Naive thymus-derived CD4-positive, alpha-beta T cell (primary cell): ENCODE measurements at regions not wholly inside any gene's neighbourhood (a gene's known extent, or its start where the extent isn't known, plus 50 kb on each side); places are given as distances from the start of the nearest gene placed in this dataset.

ENCODE experiments used
- ATAC-seq: fragments of 150-1000 bp; cut with Tn5 transposase; 2 replicates; pipeline ENCODE4 v1.10.0; 2021; ENCODE audit warnings: mild to moderate bottlenecking, moderate library complexity
- CTCF ChIA-PET: fragments of 350-600 bp; sonication (Branson Sonifier 250); formaldehyde crosslinking; loops from one replicate; lab custom pipeline; 2021; ENCODE audit warnings: antibody characterized with exemption; lab: Charles Lee
- POLR2A ChIA-PET: fragments of 350-600 bp; sonication (Branson Sonifier 250); formaldehyde crosslinking; loops from one replicate; lab custom pipeline; 2021; ENCODE audit warnings: antibody characterized with exemption, inconsistent platforms; lab: Charles Lee
- DNase-seq, 9 donors: peaks; one replicate each; pipeline versions ENCODE4 v3.0.0 to v3.0.0-alpha.2; 2020 to 2022; ENCODE audit warnings: mixed read lengths in 1 of 9
- H3K27ac ChIP-seq: one replicate; pipeline ENCODE4 v1.7.0; 2013; ENCODE audit warnings: mild to moderate bottlenecking, low read depth, low read length, moderate library complexity
- H3K27me3 ChIP-seq, 2 donors: one replicate each; pipeline ENCODE4 v1.7.0; 2013; ENCODE audit warnings: low read length in 2 of 2, mild to moderate bottlenecking in 2 of 2, moderate library complexity in 2 of 2; ENCODE audit not compliant: control insufficient read depth in 2 of 2, insufficient read depth in 2 of 2
- H3K36me3 ChIP-seq, 3 experiments: 1 replicate in 2 of 3; 2 replicates in 1 of 3; pipeline ENCODE4 v1.7.0; 2013; ENCODE audit warnings: low read length in 3 of 3, mild to moderate bottlenecking in 3 of 3, moderate library complexity in 1 of 3; ENCODE audit not compliant: insufficient read depth in 3 of 3, control insufficient read depth in 2 of 3
- H3K4me1 ChIP-seq, 2 donors: one replicate each; pipeline ENCODE4 v1.7.0; 2013; ENCODE audit warnings: low read length in 2 of 2, mild to moderate bottlenecking in 2 of 2, moderate library complexity in 1 of 2; ENCODE audit not compliant: control insufficient read depth in 2 of 2, insufficient read depth in 2 of 2
- H3K4me3 ChIP-seq: 2 replicates; pipeline ENCODE4 v1.7.0; 2013; ENCODE audit warnings: mild to moderate bottlenecking, low read length
- H3K9me3 ChIP-seq, 3 experiments: 1 replicate in 2 of 3; 2 replicates in 1 of 3; pipeline ENCODE4 v1.7.0; 2013; ENCODE audit warnings: low read length in 3 of 3; ENCODE audit not compliant: control insufficient read depth in 2 of 3
- H3K27ac Mint-ChIP-seq, 9 donors: one replicate each; pipeline ENCODE4 v1.8.0; 2020 to 2022; ENCODE audit warnings: mixed read lengths in 9 of 9, mild to moderate bottlenecking in 8 of 9, moderate library complexity in 5 of 9, inconsistent platforms in 2 of 9
- H3K27me3 Mint-ChIP-seq, 5 donors: one replicate each; pipeline ENCODE4 v1.8.0; 2021 to 2022; ENCODE audit warnings: mixed read lengths in 5 of 5, mild to moderate bottlenecking in 1 of 5
- H3K36me3 Mint-ChIP-seq, 5 donors: one replicate each; pipeline ENCODE4 v1.8.0; 2020 to 2022; ENCODE audit warnings: mixed read lengths in 5 of 5, mild to moderate bottlenecking in 3 of 5, inconsistent platforms in 1 of 5
- H3K4me1 Mint-ChIP-seq, 7 donors: one replicate each; pipeline ENCODE4 v1.8.0; 2020 to 2022; ENCODE audit warnings: mixed read lengths in 7 of 7, mild to moderate bottlenecking in 3 of 7, inconsistent platforms in 1 of 7
- H3K4me3 Mint-ChIP-seq, 10 donors: one replicate each; pipeline ENCODE4 v1.8.0; 2020 to 2022; ENCODE audit warnings: mild to moderate bottlenecking in 10 of 10, mixed read lengths in 10 of 10, moderate library complexity in 6 of 10, inconsistent platforms in 2 of 10
- H3K9me3 Mint-ChIP-seq, 11 donors: one replicate each; pipeline ENCODE4 v1.8.0; 2020 to 2022; ENCODE audit warnings: mixed read lengths in 11 of 11, mild to moderate bottlenecking in 4 of 11, inconsistent platforms in 1 of 11, moderate library complexity in 1 of 11
- intact Hi-C, 2 donors: fragments of 100-400 bp; cut with micrococcal nuclease; formaldehyde crosslinking; loops; one replicate each; pipeline ENCODE4 v1.15.1; 2023

GRCh38 chr1:166327886-166328285 is 161.1 kb upstream of the FAM78B start:
- H3K4me1 Mint-ChIP-seq: no peaks in the 10 kb centered on the region
- DNase-seq (no peak), ATAC-seq (no peak)
- no peak overlapping the region for H3K27ac ChIP-seq
- H3K27me3 Mint-ChIP-seq: peaks cover 0 to 30% (median 14%) of the 10 kb centered on the region in 5 donors
- no peak overlapping the region for H3K27ac Mint-ChIP-seq
- no peaks in the 10 kb centered on the region for H3K27me3 ChIP-seq
- no peaks in the 10 kb centered on the region for H3K36me3 ChIP-seq
- H3K4me1 ChIP-seq: no peaks in the 10 kb centered on the region
- ChIA-PET CTCF (no interaction called here), POLR2A (no interaction called here)
- H3K4me3 Mint-ChIP-seq: no peak overlapping the region
- intact Hi-C loops: no loop called here
- no peaks in the 10 kb centered on the region for H3K9me3 ChIP-seq
- H3K9me3 Mint-ChIP-seq: peaks cover 0 to 3% (median 0%) of the 10 kb centered on the region in 11 donors
- no peak overlapping the region for H3K4me3 ChIP-seq
- no peaks in the 10 kb centered on the region for H3K36me3 Mint-ChIP-seq

DNA sequence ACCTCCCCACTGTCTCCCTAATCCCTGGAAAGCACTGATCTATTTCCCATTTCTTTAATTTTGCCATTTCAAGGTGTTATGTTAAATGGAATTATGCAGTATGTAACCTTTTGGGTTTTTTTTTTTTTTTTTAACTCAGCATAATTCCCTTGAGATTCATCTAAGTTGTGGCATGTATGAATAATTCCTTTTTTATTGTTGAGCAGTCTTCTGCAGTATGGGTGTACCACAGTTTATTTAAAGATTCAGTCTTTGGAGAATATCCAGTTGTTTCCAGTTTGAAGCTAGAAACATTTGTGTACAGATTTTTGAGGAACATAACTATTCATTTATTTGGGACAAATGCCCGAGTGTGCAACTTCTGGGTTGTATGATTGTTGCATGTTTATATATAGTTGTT is 162.2 kb upstream of the FAM78B start:
- Mint-ChIP-seq H3K36me3 (no peaks in the 10 kb centered on the region), H3K4me1 (no peaks in the 10 kb centered on the region), H3K9me3 (peaks cover 0 to 3% (median 0%) of the 10 kb centered on the region in 11 donors), H3K4me3 (no peak overlapping the region), H3K27ac (no peak overlapping the region), H3K27me3 (peaks cover 0 to 30% (median 14%) of the 10 kb centered on the region in 5 donors)
- no peaks in the 10 kb centered on the region for H3K4me1 ChIP-seq
- H3K4me3 ChIP-seq: no peak overlapping the region
- POLR2A ChIA-PET: no interaction called here
- DNase-seq: no peak
- H3K27ac ChIP-seq: no peak overlapping the region
- H3K36me3 ChIP-seq: no peaks in the 10 kb centered on the region
- no peak for ATAC-seq
- CTCF ChIA-PET: no interaction called here
- intact Hi-C loops: no loop called here
- no peaks in the 10 kb centered on the region for H3K9me3 ChIP-seq
- no peaks in the 10 kb centered on the region for H3K27me3 ChIP-seq

DNA sequence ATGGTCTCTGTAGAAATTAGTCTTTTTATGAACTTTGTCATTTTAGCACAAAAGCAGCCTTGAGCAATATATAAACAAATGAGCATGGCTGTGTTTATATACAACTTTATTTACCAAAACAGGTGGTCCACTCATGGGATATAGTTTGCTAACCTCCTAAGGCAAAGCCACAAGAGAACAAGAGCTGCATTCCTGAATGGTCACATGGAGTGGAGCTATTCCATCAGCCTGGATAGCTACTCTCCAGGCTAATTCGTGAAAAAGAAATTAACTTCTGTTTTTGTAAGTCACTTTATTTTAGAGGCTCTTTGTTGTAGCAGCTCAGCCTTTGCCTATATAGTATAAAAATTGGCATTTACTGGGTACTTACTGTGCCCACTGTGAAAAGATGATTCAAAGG is 163.3 kb upstream of the FAM78B start:
- intact Hi-C loops: no loop called here
- no peak for DNase-seq
- CTCF ChIA-PET: no interaction called here

DNA sequence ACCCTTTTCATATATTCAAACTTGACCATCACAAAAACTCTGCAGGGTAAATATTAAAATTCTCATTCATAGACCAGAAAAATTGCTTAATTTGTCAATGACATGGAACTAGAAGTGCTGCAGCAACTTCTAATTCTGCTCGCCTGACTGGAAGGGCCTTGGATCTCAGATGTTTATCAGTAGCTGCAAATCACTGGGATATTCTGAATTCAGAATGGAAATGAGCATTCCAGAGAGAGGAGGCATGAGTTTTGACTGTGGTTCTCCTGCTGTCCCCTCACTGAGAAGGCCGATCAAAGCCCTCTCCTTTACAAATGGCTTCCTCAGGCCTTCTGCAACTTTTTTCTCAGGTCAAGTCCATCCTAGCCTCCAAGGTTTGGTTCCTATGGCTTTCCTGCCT is 171.3 kb upstream of the FAM78B start:
- H3K27me3 ChIP-seq: no peaks in the 10 kb centered on the region
- no peak for ATAC-seq
- no peak overlapping the region for H3K4me3 Mint-ChIP-seq
- no peaks in the 10 kb centered on the region for H3K36me3 ChIP-seq
- H3K27me3 Mint-ChIP-seq: peaks cover 5 to 23% (median 17%) of the 10 kb centered on the region in 5 donors
- intact Hi-C loops: no loop called here
- no peak for DNase-seq
- no peaks in the 10 kb centered on the region for H3K4me1 Mint-ChIP-seq
- no peaks in the 10 kb centered on the region for H3K4me1 ChIP-seq
- no peaks in the 10 kb centered on the region for H3K9me3 ChIP-seq
- H3K4me3 ChIP-seq: no peak overlapping the region
- ChIA-PET CTCF (no interaction called here), POLR2A (no interaction called here)
- H3K27ac Mint-ChIP-seq: no peak overlapping the region
- no peaks in the 10 kb centered on the region for H3K36me3 Mint-ChIP-seq
- H3K27ac ChIP-seq: no peak overlapping the region
- H3K9me3 Mint-ChIP-seq: peaks cover 0 to 4% (median 0%) of the 10 kb centered on the region in 11 donors

More for the DNA sequence above, 163.3 kb upstream of the FAM78B start:
- Mint-ChIP-seq H3K4me3 (no peak overlapping the region), H3K4me1 (no peaks in the 10 kb centered on the region), H3K27me3 (peaks cover 3 to 29% (median 16%) of the 10 kb centered on the region in 5 donors), H3K27ac (no peak overlapping the region), H3K9me3 (peaks cover 0 to 3% (median 0%) of the 10 kb centered on the region in 11 donors), H3K36me3 (no peaks in the 10 kb centered on the region)
- Histone ChIP-seq H3K27me3 (no peaks in the 10 kb centered on the region), H3K9me3 (no peaks in the 10 kb centered on the region), H3K36me3 (no peaks in the 10 kb centered on the region), H3K4me1 (no peaks in the 10 kb centered on the region), H3K4me3 (no peak overlapping the region), H3K27ac (no peak overlapping the region)
- ATAC-seq: no peak
- POLR2A ChIA-PET: no interaction called here

GRCh38 chr1:166340709-166341108 is 173.9 kb upstream of the FAM78B start:
- Histone ChIP-seq H3K4me1 (no peaks in the 10 kb centered on the region), H3K27ac (no peak overlapping the region), H3K27me3 (no peaks in the 10 kb centered on the region), H3K4me3 (no peak overlapping the region), H3K9me3 (no peaks in the 10 kb centered on the region), H3K36me3 (no peaks in the 10 kb centered on the region)
- H3K9me3 Mint-ChIP-seq: peaks cover 0 to 4% (median 0%) of the 10 kb centered on the region in 11 donors
- H3K27ac Mint-ChIP-seq: no peak overlapping the region
- no peaks in the 10 kb centered on the region for H3K4me1 Mint-ChIP-seq
- no peak for DNase-seq
- no peak overlapping the region for H3K4me3 Mint-ChIP-seq
- intact Hi-C loops: no loop called here
- ChIA-PET CTCF (no interaction called here), POLR2A (no interaction called here)
- H3K27me3 Mint-ChIP-seq: peaks cover 0 to 17% (median 3%) of the 10 kb centered on the region in 5 donors
- no peak for ATAC-seq
- no peaks in the 10 kb centered on the region for H3K36me3 Mint-ChIP-seq

DNA sequence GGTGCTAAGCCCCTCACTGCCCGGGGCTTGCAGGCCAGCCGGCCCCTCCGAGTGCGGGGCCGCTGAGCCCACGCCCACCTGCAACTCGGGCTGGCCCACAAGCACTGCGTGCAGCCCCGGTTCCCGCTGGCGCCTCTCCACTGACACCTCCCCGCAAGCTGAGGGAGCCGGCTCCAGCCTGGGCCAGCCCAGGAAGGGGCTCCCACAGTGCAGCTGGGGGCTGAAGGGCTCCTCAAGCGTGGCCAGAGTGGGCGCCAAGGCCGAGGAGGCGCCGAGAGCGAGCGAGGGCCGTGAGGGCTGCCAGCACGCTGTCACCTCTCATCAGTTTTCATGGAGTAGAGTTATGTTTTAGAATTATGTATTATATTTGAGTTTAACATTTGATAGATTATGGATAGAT is 176.5 kb upstream of the FAM78B start:
- Mint-ChIP-seq H3K27ac (no peak overlapping the region), H3K27me3 (peaks cover 0 to 20% (median 0%) of the 10 kb centered on the region in 5 donors), H3K9me3 (peaks cover 0 to 16% (median 3%) of the 10 kb centered on the region in 11 donors), H3K4me1 (no peaks in the 10 kb centered on the region), H3K36me3 (peaks cover 0 to 5% (median 0%) of the 10 kb centered on the region in 5 donors), H3K4me3 (no peak overlapping the region)
- H3K4me1 ChIP-seq: no peaks in the 10 kb centered on the region
- intact Hi-C loops: no loop called here
- H3K27me3 ChIP-seq: no peaks in the 10 kb centered on the region
- H3K27ac ChIP-seq: no peak overlapping the region
- ChIA-PET CTCF (no interaction called here), POLR2A (no interaction called here)
- DNase-seq (no peak), ATAC-seq (no peak)
- peaks cover 0 to 5% (median 0%) of the 10 kb centered on the region in 3 experiments for H3K9me3 ChIP-seq
- H3K4me3 ChIP-seq: no peak overlapping the region
- no peaks in the 10 kb centered on the region for H3K36me3 ChIP-seq

DNA sequence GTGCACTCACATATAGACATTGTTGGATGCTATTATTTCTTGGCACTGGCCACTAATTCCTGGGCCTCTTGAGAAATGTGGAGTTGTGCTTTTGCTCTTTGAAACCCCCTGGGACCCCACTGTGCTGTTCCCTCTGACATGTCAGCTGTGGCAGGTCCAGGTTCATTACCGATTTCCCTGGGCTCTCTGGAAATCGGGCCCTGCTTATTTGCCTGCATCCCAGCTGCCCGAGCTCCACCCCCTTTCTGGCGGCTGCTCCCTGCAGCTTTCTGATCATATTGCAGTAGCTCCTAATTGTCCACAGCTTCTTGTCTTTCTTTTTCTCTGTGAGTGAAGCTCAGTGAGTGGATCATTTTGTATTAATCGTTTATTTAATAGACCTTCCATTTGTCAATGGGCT is 183.7 kb upstream of the FAM78B start:
- Histone ChIP-seq H3K27ac (no peak overlapping the region), H3K4me3 (no peak overlapping the region), H3K4me1 (no peaks in the 10 kb centered on the region), H3K27me3 (no peaks in the 10 kb centered on the region), H3K36me3 (no peaks in the 10 kb centered on the region), H3K9me3 (peaks cover 0 to 5% (median 0%) of the 10 kb centered on the region in 3 experiments)
- no peak for DNase-seq
- no peak for ATAC-seq
- H3K9me3 Mint-ChIP-seq: peaks cover 0 to 16% (median 0%) of the 10 kb centered on the region in 11 donors
- H3K4me3 Mint-ChIP-seq: no peak overlapping the region
- H3K4me1 Mint-ChIP-seq: peaks cover 0 to 1% (median 0%) of the 10 kb centered on the region in 7 donors
- intact Hi-C loops: no loop called here
- no peak overlapping the region for H3K27ac Mint-ChIP-seq
- ChIA-PET CTCF (no interaction called here), POLR2A (no interaction called here)
- H3K27me3 Mint-ChIP-seq: peaks cover 0 to 21% (median 16%) of the 10 kb centered on the region in 5 donors
- H3K36me3 Mint-ChIP-seq: peaks cover 0 to 5% (median 0%) of the 10 kb centered on the region in 5 donors
